GM21619 (cell line): ENCODE measurements at regions not wholly inside any gene's neighbourhood (a gene's known extent, or its start where the extent isn't known, plus 50 kb on each side); places are given as distances from the start of the nearest gene placed in this dataset.
"Not testable (repeated sequence)": the region's sequence is repeated elsewhere in the genome, so short reads cannot be mapped to it uniquely, and the experiment has no call there.

Source experiments
- ATAC-seq: cut with Tn5 transposase; IDR thresholded peaks from one replicate; pipeline ENCODE4 v1.9.1; 2021; ENCODE audit not compliant: unreplicated experiment

GRCh38 chr3:88403319-88403718, 253.6 kb downstream of the C3orf38 start:
- no peak for ATAC-seq

DNA sequence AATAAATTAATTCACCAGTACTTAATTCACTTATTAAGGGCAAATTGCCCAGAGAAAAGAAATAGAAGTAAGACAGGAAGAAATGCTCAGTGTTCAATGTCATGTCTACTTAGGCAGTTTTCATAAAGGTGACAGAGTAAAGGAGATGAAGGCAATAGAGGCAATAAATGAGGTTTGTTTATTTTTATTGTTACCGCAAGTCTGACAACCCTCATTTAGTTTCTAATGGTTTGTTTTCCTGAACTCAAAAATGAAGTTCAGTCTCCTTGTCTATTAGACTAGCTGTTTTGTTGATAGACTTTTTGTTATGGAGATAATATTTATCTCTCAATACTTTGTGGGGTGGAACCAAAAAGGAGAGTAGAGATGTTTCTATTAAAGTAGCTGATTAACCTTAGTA, 258.3 kb downstream of the C3orf38 start:
- no peak for ATAC-seq

DNA sequence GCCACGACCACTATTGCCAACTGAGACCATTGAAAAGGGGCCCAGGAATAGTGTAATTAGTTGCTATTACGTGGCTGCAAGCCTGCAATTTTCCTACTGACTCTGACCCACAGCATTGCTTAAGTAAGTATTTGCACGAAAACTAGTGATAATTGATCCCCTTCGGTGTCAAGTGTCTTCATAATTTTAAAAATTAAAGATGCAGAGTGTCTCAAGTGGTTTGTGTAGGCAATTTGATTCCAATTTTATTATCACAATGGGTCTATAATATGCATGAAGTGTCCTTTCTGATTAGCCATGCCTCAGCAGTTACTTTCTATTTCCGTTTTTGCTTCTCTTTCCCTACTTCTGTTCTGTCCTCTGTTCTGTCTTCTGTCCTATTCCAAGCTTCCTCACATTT, 259.2 kb downstream of the C3orf38 start:
- ATAC-seq = no peak

- no peak for ATAC-seq
These were observed 260.5 kb downstream of the C3orf38 start for GRCh38 chr3:88410259-88410658.

- no peak for ATAC-seq
These were observed 262.6 kb downstream of the C3orf38 start for GRCh38 chr3:88412346-88412745.

GRCh38 chr3:88416436-88416835, 266.7 kb downstream of the C3orf38 start:
- no peak for ATAC-seq

DNA sequence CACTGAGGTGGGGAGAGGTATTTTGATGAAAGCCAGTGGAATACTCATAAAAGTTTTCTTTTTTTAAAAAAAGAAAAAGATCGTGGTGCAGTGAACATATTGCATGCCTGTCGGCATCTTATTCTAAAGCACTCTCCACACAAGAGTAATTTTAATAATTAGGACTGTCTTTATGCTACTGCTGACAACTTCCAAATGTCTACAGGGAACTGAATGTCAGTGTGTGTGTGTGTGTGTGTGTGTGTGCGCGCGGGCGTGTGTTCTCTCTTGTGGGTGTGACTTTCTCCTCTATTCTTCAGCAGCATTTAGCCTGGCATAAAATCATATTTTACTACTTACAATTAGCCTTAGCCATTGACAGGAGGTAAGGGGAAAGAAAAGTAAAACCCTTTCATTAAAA, 268.5 kb downstream of the C3orf38 start:
- ATAC-seq = no peak

GRCh38 chr3:88433568-88433967, 283.8 kb downstream of the C3orf38 start:
- ATAC-seq = peak; percentile 99

- no peak for ATAC-seq
These were observed 284.2 kb downstream of the C3orf38 start for GRCh38 chr3:88434001-88434400.

DNA sequence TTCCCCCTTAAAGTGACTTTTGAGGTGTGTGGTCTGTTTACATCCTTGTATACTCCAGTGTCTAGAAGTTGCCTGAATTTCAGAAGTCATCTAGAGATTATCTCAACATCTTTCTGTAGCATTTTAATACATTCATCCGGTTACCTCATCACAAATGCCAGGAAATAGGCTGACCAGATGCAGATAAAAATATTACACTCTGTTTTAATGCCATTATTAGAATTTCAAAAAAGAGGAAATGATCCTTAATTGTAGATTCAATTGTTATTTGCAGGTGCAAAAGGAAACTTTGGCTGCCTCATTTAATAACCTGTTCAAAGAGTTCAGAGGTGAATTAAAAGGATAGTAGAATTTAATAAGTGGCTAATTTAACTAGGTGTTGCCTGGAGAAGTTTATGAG, 290.9 kb downstream of the C3orf38 start:
- ATAC-seq = peak; percentile 53

DNA sequence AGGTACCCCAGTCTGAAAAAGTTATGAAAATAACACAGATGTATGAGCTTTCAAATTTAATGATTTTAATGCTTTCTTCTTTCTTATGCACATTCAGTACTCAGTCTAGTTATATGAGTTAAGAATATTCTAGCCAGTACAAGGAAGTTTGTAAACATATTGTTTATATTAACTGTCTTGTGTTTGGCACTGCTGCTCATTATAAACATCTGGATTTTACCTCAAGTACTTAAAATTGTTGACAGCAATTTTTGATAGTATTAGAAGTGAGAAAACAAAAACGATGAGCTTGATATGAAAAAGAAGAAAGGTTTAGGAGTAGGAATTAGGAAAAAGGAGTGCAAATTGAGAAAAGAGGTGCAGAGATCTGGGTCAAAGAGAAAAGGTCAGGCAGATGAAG, 293.3 kb downstream of the C3orf38 start:
- ATAC-seq = no peak

- ATAC-seq = no peak
These were observed 294.5 kb downstream of the C3orf38 start for GRCh38 chr3:88444251-88444650.

GRCh38 chr3:88452228-88452627, 302.5 kb downstream of the C3orf38 start:
- ATAC-seq = no peak

DNA sequence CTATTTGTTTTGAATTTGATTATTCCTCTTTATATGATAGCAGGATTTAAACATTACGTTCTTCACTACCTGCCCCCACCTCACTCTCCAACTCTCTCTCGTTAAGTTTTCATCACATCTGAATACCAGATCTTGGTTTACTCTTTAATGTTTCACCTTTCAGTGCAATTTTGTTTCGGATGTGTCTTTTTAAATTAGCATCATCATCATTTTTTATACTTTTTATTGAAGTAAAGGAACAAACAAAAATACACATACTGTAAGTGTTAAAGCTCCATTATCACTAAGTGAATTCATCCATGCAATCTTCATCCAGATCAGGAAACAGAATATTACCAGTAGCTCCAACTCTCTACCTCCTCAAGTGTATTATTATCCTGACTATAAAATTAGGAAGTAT, 310.6 kb downstream of the C3orf38 start:
- no peak for ATAC-seq

DNA sequence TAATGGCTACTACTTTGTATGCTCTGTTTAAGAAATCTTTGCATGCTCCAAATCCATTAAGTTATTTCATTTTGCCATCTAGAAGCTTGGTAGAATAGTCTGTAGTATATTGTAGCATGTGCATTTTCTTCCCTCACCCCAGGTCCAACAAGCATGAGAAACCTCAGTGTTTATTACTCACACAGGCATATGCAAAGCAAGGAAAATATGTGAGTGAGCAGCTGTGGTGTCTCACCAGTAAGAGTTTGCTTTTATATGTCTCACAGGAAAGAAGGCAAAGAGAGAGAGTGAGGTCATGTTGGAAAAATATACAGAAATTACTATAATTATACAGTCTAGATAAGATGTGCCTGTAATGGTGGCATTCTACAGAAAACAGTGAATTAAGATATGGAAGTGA, 312.5 kb downstream of the C3orf38 start:
- ATAC-seq = no peak

- no peak for ATAC-seq
These were observed 317.4 kb downstream of the C3orf38 start for GRCh38 chr3:88467191-88467590.

GRCh38 chr3:88469216-88469615, 319.5 kb downstream of the C3orf38 start:
- no peak for ATAC-seq

- ATAC-seq = no peak
These were observed 328.7 kb downstream of the C3orf38 start for GRCh38 chr3:88478460-88478859.

DNA sequence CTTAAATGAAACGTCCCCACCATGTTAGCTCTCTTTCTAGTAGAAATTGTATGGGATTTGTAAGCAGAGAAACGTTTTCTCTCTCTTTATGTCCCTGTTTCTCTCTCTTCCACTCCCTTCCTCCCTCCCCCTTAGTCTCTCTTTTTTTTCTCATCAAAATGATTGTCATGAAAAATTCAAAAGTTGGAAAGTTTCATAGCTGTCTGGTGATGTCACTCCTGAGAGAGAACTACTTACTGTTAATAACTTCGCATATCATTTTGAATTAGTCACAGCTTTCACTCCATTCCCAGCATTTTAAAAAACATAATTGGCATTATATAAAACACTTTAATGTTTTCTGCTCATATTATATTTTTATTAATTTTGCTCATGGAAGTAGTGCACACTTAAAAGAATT, 331.1 kb downstream of the C3orf38 start:
- no peak for ATAC-seq

DNA sequence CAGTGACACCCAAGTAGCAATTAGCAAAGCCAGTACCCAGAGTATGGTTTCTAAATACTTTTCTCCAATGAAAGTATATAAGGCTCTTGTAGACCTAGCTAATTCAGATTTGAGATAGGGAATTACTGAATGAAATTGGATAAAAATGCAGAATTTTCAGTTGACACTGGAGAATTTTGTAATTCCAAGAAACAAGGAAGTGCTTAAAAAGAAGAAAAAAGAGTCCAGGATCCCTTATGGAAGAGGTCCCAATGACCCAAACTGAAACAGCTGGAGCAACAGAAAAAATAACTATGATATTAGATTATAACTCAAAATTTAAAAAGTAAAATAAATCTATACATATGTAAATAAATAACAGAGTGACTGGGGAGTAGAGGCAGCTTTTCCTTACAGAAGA, 335.2 kb downstream of the C3orf38 start:
- no peak for ATAC-seq

GRCh38 chr3:88508818-88509217, 359.1 kb downstream of the C3orf38 start:
- ATAC-seq = not testable (repeated sequence)

DNA sequence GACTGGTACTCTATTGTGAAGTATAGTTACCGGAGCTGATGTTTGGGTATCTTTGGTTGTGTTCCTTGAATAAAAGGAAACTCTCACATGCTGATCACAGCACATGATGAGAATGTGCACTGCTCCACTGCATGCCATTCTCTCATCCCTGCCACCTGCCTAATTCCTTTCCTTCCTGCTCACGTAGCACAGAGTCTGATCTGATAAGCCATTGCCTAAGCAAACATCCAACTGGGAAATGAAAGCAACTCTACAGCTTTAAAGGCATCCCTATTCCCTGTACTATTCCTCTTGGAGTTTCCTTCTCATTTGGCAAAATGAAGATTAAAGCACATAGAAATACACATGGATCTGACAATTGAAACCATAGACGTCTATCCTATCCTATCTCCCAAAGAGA, 359.8 kb downstream of the C3orf38 start:
- no peak for ATAC-seq

- ATAC-seq = no peak
These were observed 378.7 kb downstream of the C3orf38 start for GRCh38 chr3:88528494-88528893.

DNA sequence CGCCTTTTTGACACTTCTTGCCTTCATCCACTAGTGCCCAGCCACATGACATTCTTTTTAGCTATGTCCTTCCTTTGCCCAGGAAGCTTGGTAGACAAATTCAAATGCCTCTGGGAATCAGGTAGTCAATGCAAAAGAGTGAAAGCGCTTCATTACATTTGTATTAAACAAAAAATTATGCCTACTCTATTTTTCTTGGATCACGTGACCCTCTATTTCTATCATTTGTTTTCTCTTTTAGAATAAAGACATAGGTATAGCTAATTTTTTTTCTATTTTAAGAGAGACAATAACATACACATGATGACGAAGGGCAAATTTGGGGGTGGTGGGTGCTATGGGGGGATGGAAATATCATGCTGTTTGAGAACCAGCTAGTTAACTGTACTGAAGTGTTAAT, 384.8 kb downstream of the C3orf38 start:
- no peak for ATAC-seq
